COR-L47 (cell line): ENCODE measurements at regions not wholly inside any gene's neighbourhood (a gene's known extent, or its start where the extent isn't known, plus 50 kb on each side); places are given as distances from the start of the nearest gene placed in this dataset.

ENCODE experiments used
- DNase-seq: peaks from one replicate; lab custom pipeline; 2025; lab: John Stamatoyannopoulos, UW

DNA sequence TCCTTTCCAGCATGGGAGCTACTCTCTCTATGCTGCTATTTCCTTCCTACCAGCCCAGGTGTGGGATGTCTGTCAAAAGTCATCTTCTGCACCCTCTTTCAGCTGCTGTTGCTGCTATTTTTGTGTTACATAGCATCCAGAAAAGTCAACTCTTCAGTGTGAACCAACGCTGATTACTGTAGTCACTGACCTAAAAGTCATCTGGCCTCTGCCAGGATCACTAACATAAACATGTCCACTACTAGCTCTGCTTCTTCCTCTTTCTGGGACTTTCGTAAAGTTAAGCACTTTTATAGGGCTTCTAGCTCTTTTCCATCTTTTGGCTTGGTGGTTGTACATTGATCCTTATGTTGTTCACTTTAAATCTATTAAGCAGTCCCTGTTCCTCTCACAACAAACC lies 90.2 kb upstream of the CARD18 start:
- DNase-seq = no peak

DNA sequence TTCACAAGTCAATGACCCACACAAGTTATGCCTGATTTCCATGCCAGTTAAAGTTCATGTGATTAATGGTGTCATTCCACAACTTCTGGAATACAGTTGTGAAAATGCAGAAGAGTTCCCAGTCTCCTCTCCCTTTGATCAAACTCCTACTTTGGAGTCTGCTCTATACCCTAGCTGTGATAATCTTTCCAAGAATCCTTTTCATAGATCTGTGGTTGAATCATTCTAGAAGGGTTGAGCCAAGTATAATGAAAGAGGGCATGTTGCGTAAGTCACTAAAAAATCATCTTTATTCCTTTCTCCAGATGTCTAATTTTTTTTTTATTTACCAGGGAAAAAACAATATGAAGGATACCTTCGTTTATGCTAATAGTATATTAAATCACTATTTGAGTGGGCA lies 89.7 kb upstream of the CARD18 start:
- no peak for DNase-seq

DNA sequence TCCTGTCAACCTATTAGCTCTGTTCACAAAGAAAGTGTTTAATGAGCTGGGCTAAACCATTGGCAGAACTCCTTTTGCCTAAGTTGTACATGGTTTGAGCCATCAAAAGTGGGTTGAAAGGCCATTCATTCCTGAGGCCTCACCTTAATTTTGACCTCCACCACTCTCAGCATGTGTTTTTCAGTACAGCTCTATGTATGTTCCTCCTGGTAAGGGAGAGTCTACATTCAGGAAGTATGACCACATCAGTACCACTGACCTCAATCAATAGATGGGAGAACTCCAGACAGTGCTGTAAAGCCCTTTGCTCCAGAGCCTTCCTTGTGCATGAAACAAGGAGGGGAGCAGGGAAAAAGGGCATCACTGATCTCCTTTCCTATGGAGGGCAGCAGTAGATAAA lies 87.8 kb upstream of the CARD18 start:
- DNase-seq = no peak

DNA sequence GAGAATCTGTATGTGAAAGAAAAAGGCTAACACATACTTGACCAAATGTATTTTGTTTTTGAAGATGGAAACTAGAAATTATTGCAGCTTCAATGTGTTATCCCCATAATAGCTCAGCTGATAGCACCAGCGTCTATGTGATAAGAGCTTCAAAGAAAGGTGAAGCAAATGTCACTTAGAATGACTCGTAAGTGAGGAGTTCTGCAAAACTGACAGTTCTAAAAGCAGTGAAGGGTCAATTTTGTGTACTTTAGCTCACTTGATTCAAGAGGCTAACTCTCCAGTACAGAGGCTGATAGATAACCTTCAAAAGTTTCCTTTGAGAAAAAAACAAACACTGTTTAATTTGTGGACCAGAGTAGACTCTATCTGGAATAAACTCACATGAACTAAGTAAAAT lies 87.2 kb upstream of the CARD18 start:
- no peak for DNase-seq

DNA sequence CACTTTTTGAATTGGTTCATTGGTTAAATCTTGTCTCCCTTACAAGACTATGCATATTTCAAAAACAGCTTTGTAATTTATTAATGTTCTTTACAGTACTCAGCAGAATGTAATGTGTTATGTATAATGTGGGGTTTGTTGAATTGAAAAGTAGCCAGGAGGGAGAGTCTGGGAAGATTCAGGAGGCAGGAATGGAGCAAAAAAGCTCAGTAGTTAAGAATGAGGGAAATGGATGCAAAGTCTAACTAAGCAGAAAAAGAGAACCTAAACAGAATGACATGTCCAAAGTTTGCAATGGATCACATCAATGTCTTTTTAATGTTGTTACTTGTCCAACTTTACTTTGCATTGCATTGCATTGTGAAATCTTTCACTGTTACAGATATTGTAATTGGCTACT lies 86.5 kb upstream of the CARD18 start:
- DNase-seq = no peak

DNA sequence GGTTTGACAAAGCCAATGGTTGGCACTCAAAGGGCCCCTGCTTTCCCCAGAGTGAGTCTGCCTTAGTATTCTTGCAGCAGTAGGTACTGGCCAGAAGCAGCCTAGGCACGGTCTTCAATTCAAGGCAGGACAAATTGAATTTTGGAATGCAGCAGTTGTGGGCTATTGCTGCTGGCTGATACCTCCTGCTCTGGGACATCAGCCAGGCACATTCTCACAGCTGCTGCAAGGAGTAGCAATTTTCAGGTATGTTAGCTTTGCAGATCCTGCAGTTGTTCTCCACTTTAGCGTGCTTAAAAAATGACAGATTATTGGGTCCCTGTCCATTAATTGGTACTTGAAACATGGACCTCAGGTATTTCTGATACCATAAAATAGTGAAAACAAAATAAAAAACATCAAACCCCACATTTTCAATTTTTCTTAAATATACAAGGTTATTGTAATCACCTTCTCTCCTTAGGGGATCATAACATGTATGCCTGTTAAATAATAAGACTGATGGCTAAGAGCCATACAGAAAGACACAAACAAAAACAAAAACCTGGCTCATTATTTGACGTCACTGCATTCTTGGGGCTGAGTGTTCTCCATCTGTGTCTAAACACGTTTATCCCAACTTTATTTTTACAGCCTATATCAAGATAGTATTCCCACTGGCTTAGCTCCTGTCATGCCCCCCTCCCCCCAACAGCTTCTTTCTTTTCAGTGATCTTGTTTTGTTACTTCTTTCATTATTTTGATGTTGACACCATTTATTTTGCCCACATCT lies 85.1 kb upstream of the CARD18 start:
- DNase-seq = no peak

DNA sequence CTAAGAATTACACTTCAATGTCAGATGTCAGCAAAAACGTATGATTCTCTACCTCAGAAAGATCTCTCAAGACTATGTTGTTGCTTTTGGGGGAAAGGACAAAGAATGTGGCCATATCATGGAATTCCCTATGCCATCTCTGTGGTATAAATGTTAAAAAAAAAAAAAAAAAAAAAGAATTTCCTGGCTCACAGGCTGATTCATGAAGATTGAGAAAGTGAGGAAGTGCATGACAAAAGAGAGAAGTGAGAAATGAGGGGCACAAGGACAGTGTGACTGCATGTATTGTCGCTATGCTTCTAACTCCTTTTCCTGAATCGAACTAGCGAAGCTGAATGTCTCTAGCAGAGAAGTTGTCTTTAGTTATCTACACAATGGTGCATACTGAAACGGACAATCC lies 80.6 kb upstream of the CARD18 start:
- DNase-seq = no peak

DNA sequence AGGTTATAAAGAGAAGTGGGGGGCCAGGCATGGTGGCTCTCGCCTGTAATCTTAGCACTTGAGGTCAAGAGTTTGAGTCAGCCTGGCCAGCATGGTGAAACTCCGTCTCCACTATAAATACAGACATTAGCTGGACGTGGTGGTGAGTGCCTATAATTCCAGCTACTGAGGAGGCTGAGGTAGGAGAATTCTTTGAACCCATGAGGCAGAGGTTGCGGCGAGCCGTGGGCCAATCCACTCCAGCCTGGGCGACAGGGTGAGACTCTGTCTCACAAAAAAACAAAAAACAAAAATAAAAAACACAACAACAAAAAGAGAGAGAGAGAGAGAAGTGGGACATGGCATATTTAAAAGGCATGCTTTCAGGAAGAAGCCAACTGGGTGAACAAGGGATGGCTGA lies 80.1 kb upstream of the CARD18 start:
- no peak for DNase-seq

DNA sequence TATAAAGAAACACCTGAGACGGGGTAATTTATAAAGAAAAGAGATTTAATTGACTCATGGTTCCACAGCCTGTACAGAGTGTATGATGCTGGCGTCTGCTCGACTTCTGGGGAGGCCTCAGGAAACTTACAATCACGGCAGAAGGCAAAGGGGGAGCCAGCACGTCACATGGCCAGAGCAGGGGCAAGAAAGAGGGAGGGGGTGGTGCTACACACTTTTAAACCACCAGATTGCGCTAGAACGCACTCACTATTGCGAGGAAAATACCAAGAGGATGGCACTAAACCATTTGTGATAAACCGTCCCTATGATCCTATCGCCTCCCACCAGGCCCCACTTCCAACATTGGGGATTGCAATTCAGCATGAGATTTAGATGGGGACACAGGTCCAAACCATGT lies 79.7 kb upstream of the CARD18 start:
- no peak for DNase-seq

DNA sequence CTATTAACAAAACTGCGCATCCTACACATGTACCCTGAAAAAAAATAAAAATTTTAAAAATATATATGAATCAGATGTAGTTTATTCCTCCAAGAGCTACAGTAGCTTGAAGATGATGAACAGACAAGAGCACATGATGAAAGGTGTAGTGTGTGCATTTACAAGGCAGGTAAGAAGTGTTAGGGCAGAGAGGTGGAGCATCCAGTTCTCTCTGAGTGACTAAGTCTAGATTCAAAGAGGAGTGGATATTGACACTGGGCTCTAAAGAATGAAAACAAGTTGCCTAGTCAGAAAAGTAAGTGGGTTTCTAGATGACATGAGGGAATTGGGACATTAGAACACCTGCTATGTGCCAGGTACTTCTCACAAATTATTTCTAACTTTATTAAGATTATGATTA lies 76.0 kb upstream of the CARD18 start:
- DNase-seq = no peak

DNA sequence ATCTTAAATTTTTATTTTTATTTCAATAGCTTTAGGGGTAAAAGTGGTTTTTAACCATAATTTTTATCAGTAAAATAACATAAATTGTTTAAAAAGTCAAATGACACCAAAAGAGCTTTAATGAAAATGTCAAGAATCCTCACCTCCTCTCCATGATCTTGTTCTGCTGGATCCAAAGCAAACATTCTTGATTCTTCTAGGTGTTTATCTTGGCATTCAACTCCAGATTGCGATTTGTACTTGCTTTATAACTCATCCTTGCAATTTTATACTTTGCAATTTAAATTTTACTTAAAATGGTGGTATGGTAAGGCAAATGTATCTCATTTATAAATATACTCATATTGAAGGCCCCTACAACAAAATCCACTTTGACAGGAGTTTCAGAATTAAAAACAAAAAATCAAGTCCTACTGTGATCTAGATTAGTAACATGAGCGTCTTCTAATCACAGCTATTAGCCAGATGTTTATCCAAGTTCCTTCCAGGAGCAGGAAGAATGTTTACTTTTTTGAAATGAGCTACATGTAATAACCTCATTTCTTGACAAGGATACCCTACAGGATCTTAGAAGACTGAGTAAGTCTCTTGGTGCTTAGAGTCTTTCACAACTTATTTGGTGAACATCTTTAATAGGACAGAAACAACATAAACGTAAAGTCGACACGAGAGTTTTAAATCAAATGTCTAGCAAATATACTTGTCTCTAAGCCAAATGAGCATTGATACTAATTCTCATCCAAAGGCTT lies 72.4 kb upstream of the CARD18 start:
- no peak for DNase-seq

DNA sequence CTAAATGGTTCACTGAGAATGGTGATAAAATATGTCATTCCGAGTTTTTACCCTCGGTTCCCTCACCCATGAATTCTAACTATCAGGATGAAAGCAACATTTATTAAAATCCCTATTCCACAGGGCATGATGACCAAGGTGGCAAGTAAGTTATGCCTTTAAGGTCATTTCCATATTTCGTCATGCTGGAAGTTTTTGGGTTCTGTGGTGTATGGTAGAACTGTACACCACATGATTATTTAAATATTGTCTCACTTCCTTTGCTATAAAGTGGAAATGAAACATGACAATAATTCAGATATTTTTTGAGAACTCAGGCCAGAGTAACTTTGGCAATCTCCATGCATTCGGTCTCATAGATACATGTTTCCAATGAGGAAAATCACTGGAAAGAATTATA lies 68.5 kb upstream of the CARD18 start:
- DNase-seq = no peak

DNA sequence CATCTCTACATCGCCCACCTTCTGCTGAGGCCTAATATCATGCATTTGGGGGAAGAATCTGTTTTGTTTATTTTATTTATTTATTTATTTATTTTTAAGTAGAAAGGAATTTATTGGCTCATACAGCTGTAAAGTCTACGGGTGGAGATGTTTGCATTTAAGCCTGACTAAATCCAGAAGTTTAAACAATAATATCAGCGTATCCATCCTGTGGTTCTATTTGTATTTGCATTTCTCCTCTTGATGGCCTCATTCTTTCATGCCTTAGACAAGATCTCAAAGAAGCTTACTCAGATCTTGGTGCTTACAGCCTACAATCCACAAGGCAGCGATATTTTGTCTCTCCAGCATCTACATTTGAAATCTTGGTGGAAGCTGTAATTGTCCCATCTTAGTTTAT lies 67.1 kb upstream of the CARD18 start:
- no peak for DNase-seq

DNA sequence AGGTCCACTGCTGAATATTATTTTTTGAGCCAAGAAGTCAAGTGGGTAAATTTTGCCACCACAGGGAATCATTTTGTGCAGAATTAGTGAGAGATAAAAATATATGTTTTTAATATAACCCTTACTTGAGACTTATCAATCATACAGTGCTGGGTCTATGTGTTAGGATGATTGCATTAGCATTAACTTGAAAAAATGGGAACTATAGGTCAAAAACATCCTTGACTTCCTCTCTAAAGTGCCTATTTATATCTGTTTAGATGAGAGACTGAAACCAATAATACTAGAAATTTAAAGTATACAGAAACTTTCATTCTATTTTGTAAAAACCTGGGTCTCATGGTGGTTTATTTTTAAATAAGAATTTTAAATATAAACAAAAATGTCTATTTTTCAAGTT lies 65.1 kb upstream of the CARD18 start:
- no peak for DNase-seq

DNA sequence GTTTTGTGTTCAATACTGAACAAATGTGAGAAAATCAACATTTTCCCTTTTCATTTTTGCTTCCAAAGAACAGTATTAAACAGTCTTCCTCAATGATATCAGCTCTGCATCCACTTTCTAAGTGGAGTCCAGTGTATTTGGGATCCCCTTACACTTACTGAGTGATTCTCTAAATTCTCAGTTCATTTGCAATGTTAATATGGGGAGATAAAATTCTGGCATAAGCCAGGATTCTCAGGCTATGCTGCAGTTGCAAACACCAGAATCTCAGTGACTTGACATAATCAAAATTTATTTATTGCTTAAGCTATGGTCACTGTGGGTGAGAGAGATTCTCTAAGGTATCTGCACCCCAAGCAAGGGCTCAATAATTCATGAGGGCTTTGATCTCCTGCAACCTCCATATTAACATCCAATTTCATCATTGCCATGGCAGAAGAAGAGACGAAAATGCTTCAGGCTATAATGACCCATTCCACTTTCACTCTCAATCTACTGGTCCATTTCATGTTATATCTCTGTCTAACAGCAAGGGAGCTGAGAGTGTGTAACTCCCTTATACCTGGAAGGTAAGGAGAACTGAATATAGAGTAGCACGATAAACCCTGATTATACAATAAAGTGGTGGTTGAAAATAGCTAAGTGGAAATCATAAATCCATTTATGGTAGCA lies 64.1 kb upstream of the CARD18 start:
- no peak for DNase-seq

DNA sequence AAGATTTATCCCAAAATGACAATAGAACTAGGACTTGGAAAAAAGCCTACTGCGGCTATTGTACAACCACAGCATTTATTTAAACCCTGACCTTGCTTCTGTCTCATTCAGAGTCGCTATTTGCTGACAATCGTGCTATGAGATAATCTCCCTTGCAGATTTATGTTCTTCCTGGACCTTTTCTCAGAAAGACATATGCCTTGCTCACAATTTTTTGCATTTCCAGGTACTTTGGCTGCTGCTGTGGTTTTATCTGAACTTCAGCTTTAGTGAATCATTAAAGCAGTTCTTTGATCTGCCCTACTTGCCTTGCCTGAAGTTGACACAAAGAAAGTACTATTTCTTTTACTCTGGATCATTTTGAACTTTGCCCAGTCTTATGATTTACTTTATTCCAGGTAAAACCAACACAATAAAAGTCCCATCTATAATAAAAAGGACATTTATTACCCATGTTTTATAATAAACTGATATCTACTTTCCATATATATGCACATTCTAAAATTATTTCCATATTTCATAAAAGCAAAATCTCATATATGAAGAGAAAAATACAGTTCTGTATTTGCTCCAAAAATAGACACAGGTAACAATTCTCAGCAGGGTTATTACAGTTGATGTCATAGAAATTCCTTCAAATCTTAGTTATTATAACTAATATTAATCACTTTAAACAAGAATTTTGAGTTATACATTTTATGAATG lies 63.4 kb upstream of the CARD18 start:
- no peak for DNase-seq

DNA sequence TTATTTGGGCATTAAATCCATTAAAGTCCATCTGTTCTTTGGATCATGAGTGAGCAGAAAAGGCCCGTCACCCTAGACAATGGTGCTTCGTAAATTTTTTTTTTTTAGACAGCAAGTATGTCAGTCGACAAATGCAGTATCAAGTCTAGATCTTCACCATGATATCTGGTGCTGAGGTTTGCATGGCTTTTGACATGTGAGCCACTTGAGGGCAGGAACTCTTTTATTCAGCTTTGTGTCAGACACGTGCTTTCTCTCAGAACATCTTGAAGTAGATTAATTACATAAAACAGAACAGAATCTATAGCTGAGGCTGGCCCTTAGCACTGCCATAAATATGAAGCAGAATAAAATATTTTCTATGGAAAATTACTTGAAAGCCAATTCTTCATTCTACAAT lies 62.9 kb upstream of the CARD18 start:
- no peak for DNase-seq

DNA sequence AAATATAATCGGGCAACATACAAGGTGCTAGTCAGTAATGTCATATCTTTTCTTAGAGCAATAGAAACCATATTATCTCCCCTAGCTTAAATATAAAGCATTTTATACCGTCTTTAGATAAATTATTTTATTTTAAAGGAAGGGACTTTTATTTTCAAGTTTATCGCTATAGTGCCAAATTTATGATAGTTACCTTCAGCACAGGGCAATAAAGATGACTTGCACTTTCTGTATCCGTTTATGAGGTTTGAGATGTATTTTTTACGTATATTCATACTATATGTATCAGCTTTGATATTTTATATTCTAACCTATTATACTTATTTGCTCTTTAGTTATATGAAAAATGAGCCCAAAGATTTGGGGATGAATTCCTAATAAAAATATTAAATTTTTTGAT lies 61.6 kb upstream of the CARD18 start:
- no peak for DNase-seq

DNA sequence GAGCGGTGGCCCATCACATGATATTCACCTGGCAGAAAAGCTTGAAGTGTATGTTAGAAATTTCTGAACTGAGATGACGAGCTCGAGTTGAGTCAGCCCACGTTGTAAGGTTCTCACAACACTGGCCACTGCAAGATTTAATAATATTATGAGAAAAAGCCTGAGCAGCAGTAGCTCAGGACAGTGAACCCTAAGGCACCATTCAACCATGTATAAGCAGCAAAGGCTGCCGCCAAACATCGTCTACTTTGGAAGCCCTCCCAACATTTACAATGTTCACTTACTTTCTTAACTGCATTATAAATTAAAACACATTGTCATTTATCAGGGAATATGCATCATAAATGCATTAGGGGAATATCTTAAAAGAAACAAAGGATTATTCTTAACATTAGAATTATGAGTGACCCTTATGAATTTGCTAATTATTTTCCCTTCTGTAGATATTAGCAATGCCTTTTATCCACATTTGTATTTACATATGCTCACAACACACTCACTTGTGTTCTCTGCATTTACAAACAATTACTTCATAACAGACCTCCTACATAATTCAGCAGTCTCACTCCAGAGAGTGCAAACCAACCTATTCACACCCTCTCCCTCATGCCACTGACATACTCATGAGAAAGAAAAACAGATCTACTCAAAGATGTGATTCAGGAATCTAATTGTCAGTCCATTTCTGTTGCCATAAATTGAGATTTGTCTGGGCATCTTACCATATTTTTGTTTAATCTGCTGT lies 57.7 kb upstream of the CARD18 start:
- no peak for DNase-seq

DNA sequence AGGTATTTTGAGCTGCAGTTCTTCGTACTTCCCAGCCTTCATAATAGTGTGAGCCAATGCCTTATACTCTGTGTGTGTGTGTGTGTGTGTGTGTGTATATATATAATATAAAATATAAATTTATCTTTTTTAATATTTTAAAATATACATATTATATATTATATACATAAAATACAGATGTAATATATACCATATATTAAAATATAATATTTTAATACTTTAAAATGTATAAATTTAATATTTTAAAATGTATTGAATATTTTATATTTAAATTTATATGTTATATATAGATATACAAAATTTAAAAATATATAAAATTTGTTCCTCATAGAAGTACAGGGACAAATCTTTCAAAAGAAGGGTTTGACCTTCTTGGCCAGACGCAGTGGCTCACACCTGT lies 53.7 kb upstream of the CARD18 start:
- DNase-seq = no peak

DNA sequence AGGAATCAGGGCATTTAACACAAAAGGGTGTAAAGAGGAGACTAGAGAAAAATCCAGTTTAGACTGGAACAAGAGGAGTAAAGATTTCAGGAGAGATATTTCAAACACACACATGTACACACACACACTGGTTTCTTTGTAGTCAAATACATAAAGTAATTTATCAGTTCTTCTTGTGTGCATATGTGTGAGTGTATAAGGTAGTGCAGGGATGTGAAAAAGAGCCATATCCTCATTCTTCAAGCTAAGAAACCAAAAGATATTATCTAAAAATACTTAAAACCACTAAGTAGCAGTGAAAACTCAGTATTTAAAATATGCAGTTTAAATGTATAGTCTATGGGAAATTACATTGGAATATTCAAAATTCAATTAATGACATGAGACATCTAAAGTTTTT lies 52.5 kb upstream of the CARD18 start:
- DNase-seq = no peak

DNA sequence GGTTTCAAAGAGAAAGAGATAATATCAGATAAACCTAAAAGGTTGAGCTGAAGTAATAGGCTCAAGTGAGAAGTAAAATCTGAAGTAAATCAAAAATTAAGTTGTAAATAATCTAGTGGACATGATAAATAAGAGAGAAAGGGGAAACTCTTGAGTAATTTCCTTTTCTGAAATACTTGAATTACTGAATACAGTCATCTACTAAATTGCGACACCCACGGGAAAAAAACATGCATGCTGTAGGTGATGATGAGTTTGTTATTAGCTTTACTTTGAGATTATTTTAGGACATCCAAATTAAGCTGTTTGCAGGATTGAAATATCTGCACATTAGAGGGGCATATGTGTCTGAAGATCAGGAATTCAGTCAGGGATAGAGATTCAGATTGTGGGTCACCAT lies 50.0 kb upstream of the CARD18 start:
- no peak for DNase-seq
